HCT116 (cell line): ENCODE measurements at regions not wholly inside any gene's neighbourhood (a gene's known extent, or its start where the extent isn't known, plus 50 kb on each side); places are given as distances from the start of the nearest gene placed in this dataset.

Experiments
- CEBPB ChIP-seq: IDR thresholded peaks from 2 replicates; pipeline ENCODE4 v1.6.1; 2012; ENCODE audit warnings: low read depth
- EGR1 ChIP-seq: IDR thresholded peaks from 2 replicates; pipeline ENCODE4 v1.6.1; 2012; ENCODE audit warnings: low read depth
- ELF1 ChIP-seq: IDR thresholded peaks from 2 replicates; pipeline ENCODE4 v1.6.1; 2012; ENCODE audit warnings: low read depth, borderline replicate concordance
- EZH2 ChIP-seq: fragments of 200-600 bp; sonication (generic); IDR thresholded peaks from 2 replicates; pipeline ENCODE4 v1.6.1; 2017; ENCODE audit warnings: antibody characterized with exemption, mixed run types
- FOSL1 ChIP-seq: IDR thresholded peaks from 2 replicates; pipeline ENCODE4 v1.6.1; 2012; ENCODE audit warnings: low read depth
- JUND ChIP-seq: IDR thresholded peaks from 2 replicates; pipeline ENCODE4 v1.6.1; 2012
- POLR2A ChIP-seq: IDR thresholded peaks from 2 replicates; pipeline ENCODE4 v1.7.0; 2011; ENCODE audit warnings: borderline replicate concordance; ENCODE audit not compliant: insufficient read depth, insufficient read length; ENCODE audit errors: extremely low read depth
- POLR2AphosphoS5 ChIP-seq: IDR thresholded peaks from 2 replicates; pipeline ENCODE4 v1.6.1; 2011; ENCODE audit warnings: mild to moderate bottlenecking, low read depth, low read length, moderate library complexity
- SP1 ChIP-seq: IDR thresholded peaks from 2 replicates; pipeline ENCODE4 v1.6.1; 2012; ENCODE audit warnings: low read depth
- SRF ChIP-seq: IDR thresholded peaks from 2 replicates; pipeline ENCODE4 v1.6.1; 2012; ENCODE audit warnings: low read depth
- YY1 ChIP-seq: IDR thresholded peaks from 2 replicates; pipeline ENCODE4 v1.6.1; 2011; ENCODE audit warnings: low read length, low read depth, moderate library complexity, mild to moderate bottlenecking; ENCODE audit not compliant: insufficient replicate concordance; ENCODE audit errors: extremely low read depth
- TF ChIP-seq, protein P1 (sequence below), 3 experiments: fragments of 200-600 bp in 1 of 3; sonication (generic) in 1 of 3; IDR thresholded peaks in 2 of 3; conservative IDR thresholded peaks in 1 of 3; 2 replicates each; pipeline ENCODE4 v1.5.1; 2012 to 2017; ENCODE audit warnings: low read depth in 2 of 3, low read length in 2 of 3, antibody characterized with exemption in 1 of 3, borderline replicate concordance in 1 of 3, control low read depth in 1 of 3, mild to moderate bottlenecking in 1 of 3, mixed read lengths in 1 of 3, mixed run types in 1 of 3, moderate library complexity in 1 of 3; ENCODE audit not compliant: insufficient read depth in 1 of 3
- TF ChIP-seq, protein P2 (sequence below): IDR thresholded peaks from 2 replicates; pipeline ENCODE4 v1.6.1; 2012
- TF ChIP-seq, protein P3 (sequence below): IDR thresholded peaks from 2 replicates; pipeline ENCODE4 v1.6.1; 2012

DNA sequence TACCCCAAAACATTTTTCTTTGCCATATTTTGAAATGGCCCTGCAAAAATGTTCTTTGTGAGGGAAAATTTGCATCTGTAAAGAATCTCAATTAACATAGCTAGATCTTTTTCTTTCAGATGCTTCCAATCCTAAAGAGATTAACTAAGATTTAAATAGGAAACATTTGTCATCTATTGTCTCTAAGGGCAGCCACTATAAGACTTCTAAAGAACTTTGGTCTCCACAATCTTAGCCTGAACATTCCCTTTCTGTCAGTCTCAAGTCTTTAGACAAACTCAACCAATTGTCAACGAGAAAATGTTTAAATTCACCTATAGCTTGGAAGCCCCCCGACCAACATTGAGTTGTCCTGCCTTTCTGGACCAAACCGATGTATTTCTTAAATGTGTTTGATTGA is 71.1 kb upstream of the RASSF8 start:
- TF ChIP-seq, protein P1, sequence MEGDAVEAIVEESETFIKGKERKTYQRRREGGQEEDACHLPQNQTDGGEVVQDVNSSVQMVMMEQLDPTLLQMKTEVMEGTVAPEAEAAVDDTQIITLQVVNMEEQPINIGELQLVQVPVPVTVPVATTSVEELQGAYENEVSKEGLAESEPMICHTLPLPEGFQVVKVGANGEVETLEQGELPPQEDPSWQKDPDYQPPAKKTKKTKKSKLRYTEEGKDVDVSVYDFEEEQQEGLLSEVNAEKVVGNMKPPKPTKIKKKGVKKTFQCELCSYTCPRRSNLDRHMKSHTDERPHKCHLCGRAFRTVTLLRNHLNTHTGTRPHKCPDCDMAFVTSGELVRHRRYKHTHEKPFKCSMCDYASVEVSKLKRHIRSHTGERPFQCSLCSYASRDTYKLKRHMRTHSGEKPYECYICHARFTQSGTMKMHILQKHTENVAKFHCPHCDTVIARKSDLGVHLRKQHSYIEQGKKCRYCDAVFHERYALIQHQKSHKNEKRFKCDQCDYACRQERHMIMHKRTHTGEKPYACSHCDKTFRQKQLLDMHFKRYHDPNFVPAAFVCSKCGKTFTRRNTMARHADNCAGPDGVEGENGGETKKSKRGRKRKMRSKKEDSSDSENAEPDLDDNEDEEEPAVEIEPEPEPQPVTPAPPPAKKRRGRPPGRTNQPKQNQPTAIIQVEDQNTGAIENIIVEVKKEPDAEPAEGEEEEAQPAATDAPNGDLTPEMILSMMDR (IDR thresholded peaks at IDR 0.05 in 2 of 3, conservative IDR thresholded peaks at IDR 0.05 in 1 of 3; ENCODE audit: borderline replicate concordance in 1 of 3, insufficient read depth in 1 of 3, low read depth in 2 of 3, low read length in 2 of 3), result no peak
- no peak for TF ChIP-seq JUND
- TF ChIP-seq POLR2A, result no peak
- no peak for TF ChIP-seq YY1
- no peak for TF ChIP-seq EGR1
- TF ChIP-seq, protein P2, sequence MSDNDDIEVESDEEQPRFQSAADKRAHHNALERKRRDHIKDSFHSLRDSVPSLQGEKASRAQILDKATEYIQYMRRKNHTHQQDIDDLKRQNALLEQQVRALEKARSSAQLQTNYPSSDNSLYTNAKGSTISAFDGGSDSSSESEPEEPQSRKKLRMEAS, result no peak
- no peak for TF ChIP-seq POLR2AphosphoS5
- TF ChIP-seq CEBPB, result no peak
- no peak for TF ChIP-seq EZH2
- TF ChIP-seq ELF1, result no peak
- TF ChIP-seq FOSL1, result no peak
- TF ChIP-seq, protein P3, sequence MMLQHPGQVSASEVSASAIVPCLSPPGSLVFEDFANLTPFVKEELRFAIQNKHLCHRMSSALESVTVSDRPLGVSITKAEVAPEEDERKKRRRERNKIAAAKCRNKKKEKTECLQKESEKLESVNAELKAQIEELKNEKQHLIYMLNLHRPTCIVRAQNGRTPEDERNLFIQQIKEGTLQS, result no peak
- TF ChIP-seq SRF, result no peak
- no peak for TF ChIP-seq SP1
